ENCODE measurements at regions not wholly inside any gene's neighbourhood (a gene's known extent, or its start where the extent isn't known, plus 50 kb on each side); places are given as distances from the start of the nearest gene placed in this dataset.
"Not testable (repeated sequence)": the region's sequence is repeated elsewhere in the genome, so short reads cannot be mapped to it uniquely, and the experiment has no call there.

DNA sequence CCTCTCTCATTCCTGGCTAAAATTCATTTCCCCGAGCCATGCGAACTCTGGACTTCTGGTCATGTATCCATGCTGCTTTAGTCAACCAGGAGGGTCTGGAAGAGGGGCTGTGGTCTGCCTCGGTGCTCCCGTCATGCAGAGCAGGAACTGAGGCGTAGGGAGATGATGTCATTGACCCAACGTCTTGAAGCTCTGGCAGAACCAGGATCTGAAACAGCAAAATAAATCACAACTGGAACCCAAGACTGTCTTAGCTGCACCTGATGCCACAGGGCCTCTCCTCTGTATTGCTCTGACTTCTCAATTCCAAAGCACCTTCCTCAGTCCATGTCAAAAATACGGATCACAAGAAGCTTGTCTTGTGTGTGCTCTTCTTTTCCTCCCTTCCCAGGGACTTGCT is 131.0 kb upstream of the LDB2 start:
- DNase-seq (ENCODE audit: low read depth): no peak
- H3K4me3 ChIP-seq (ENCODE audit: low read depth, low read length): no peak overlapping the region
- TF ChIP-seq CTCF (IDR thresholded peaks at IDR 0.05; ENCODE audit: insufficient read depth, low read depth, low read length, missing control alignments): no peak

DNA sequence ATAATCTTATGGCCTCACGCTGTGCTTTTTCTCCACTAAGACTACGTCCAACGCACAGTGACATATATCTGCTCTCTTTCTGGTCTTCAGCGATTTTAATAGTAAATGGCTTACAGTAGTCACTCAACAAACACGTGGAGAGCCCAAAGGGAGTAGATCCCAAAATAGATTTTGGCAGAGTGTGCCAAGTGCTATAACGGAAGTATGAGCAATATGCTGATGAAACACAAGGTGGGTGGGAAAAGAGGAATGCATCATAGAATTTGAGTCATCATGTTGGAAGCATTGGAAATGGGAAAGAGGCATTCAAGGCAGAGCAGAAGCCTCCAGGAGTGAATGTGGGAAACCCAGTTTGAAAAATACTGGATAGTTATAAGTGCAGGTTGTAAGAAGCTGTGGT is 129.1 kb upstream of the LDB2 start:
- no peak overlapping the region for H3K4me3 ChIP-seq (ENCODE audit: low read depth, low read length)
- no peak for TF ChIP-seq CTCF (IDR thresholded peaks at IDR 0.05; ENCODE audit: insufficient read depth, low read depth, low read length, missing control alignments)
- no peak for DNase-seq (ENCODE audit: low read depth)

DNA sequence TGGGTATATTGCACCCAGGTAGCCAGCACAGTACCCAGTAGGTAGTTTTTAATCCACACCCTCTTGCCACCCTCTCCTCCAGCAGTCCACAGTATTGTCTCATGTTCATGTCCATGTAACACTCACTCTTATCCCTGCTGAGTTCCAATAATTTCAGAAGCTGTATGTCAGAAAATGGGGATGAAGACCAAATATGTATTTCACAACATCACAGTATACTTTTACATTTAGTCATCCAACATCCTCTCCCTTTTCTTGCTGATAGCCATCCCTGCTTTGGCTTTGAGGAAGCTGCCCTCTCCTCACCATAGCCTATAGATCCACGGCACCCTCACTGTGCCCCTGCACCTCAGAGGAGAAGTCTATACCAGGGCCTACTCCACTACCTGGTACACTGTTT is 126.0 kb upstream of the LDB2 start:
- no peak for DNase-seq (ENCODE audit: low read depth)

GRCh38 chr4:17020901-17021300 is 122.5 kb upstream of the LDB2 start:
- no peak for TF ChIP-seq CTCF (IDR thresholded peaks at IDR 0.05; ENCODE audit: insufficient read depth, low read depth, low read length, missing control alignments)
- no peak for DNase-seq (ENCODE audit: low read depth)

More for the DNA sequence above, 126.0 kb upstream of the LDB2 start:
- TF ChIP-seq CTCF (IDR thresholded peaks at IDR 0.05; ENCODE audit: insufficient read depth, low read depth, low read length, missing control alignments): no peak
- no peak overlapping the region for H3K4me3 ChIP-seq (ENCODE audit: low read depth, low read length)

DNA sequence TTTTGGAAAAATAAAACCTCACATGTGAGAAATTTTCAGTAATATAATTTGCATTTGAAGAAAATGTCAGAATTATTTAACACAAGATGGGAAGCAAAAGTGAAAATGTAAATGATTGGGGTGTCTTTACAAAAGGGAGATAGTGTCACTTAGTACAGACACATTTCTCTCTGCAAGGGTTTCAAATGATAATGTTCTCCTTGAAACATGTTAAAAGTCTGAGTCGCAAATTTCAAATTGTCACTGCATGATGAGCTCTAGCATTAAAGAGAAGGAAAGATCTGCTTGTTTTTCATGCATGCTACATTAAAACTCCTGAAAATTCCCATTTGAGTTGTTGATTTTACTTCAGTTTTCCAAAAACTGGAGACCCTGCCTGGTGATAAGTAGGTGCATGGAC is 122.0 kb upstream of the LDB2 start:
- no peak for TF ChIP-seq CTCF (IDR thresholded peaks at IDR 0.05; ENCODE audit: insufficient read depth, low read depth, low read length, missing control alignments)
- no peak for DNase-seq (ENCODE audit: low read depth)
- H3K4me3 ChIP-seq (ENCODE audit: low read depth, low read length): no peak overlapping the region

More at GRCh38 chr4:17020901-17021300, 122.5 kb upstream of the LDB2 start:
- no peak overlapping the region for H3K4me3 ChIP-seq (ENCODE audit: low read depth, low read length)

- not testable (repeated sequence) for H3K4me3 ChIP-seq (ENCODE audit: low read depth, low read length); DNase-seq (ENCODE audit: low read depth)
Observed at GRCh38 chr4:17018621-17019020, 120.2 kb upstream of the LDB2 start.

GRCh38 chr4:17018013-17018412 is 119.6 kb upstream of the LDB2 start:
- no peak for DNase-seq (ENCODE audit: low read depth)
- no peak for TF ChIP-seq CTCF (IDR thresholded peaks at IDR 0.05; ENCODE audit: insufficient read depth, low read depth, low read length, missing control alignments)
- H3K4me3 ChIP-seq (ENCODE audit: low read depth, low read length): no peak overlapping the region
